OCI-LY7 (cell line): ENCODE measurements at regions not wholly inside any gene's neighbourhood (a gene's known extent, or its start where the extent isn't known, plus 50 kb on each side); places are given as distances from the start of the nearest gene placed in this dataset.

Experiments
- BruUV-seq: library from RNA; stranded (reverse); fragments of 400-500 nt; replicated peaks from 2 replicates; lab custom pipeline; 2021; lab: Mats Ljungman, UMichigan
- CTCF ChIA-PET: fragments of 300-600 bp; sonication (Branson Sonifier 250); formaldehyde crosslinking; loops from one replicate; lab custom pipeline; 2022; ENCODE audit warnings: antibody characterized with exemption; ENCODE audit not compliant: unreplicated experiment; lab: Charles Lee
- POLR2A ChIA-PET: fragments of 300-600 bp; sonication (Branson Sonifier 250); formaldehyde crosslinking; loops from one replicate; lab custom pipeline; 2022; ENCODE audit warnings: antibody characterized with exemption; lab: Charles Lee
- DNase-seq: peaks from one replicate; pipeline ENCODE4 v3.0.0-alpha.2; 2015; ENCODE audit warnings: low spot score
- H2AFZ ChIP-seq: fragments of 200-600 bp; sonication (generic), shearing (Covaris generic); 2 replicates; pipeline ENCODE4 v1.6.1; 2014; ENCODE audit warnings: mild to moderate bottlenecking, antibody characterized with exemption, low read length, moderate library complexity
- H3K27ac ChIP-seq: fragments of 200-600 bp; sonication (generic); 2 replicates; pipeline ENCODE4 v1.5.1; 2014; ENCODE audit warnings: mixed run types, low read depth, mild to moderate bottlenecking, moderate library complexity, low read length, inconsistent platforms; ENCODE audit not compliant: poor library complexity, severe bottlenecking
- H3K36me3 ChIP-seq: fragments of 200-600 bp; sonication (generic); 2 replicates; pipeline ENCODE4 v1.6.1; 2014; ENCODE audit warnings: mild to moderate bottlenecking, antibody characterized with exemption, low read length, moderate library complexity, mixed read lengths; ENCODE audit not compliant: insufficient read depth
- H3K4me1 ChIP-seq: fragments of 200-600 bp; sonication (generic); 2 replicates; pipeline ENCODE4 v1.5.1; 2014; ENCODE audit warnings: mild to moderate bottlenecking, low read length; ENCODE audit not compliant: insufficient read depth, poor library complexity, severe bottlenecking
- H3K4me2 ChIP-seq: fragments of 200-600 bp; sonication (generic); 2 replicates; pipeline ENCODE4 v1.6.1; 2014; ENCODE audit warnings: mild to moderate bottlenecking, low read length
- H3K4me3 ChIP-seq: fragments of 200-600 bp; sonication (generic); 2 replicates; pipeline ENCODE4 v1.5.1; 2014; ENCODE audit warnings: mild to moderate bottlenecking, low read depth, low read length; ENCODE audit not compliant: poor library complexity, severe bottlenecking
- H3K79me2 ChIP-seq: fragments of 200-600 bp; sonication (generic); 2 replicates; pipeline ENCODE4 v1.6.1; 2016; ENCODE audit warnings: low read depth, mild to moderate bottlenecking, low read length, moderate library complexity, mixed read lengths; ENCODE audit not compliant: insufficient read depth
- H3K9me2 ChIP-seq: fragments of 200-600 bp; sonication (generic); 2 replicates; pipeline ENCODE4 v1.6.1; 2016; ENCODE audit warnings: mild to moderate bottlenecking, low read length, mixed read lengths; ENCODE audit not compliant: insufficient read depth
- H3K9me3 ChIP-seq: fragments of 200-600 bp; sonication (generic); 2 replicates; pipeline ENCODE4 v1.6.1; 2014; ENCODE audit warnings: mild to moderate bottlenecking, mixed run types, low read length, mixed read lengths
- H4K20me1 ChIP-seq: fragments of 200-600 bp; sonication (generic); 2 replicates; pipeline ENCODE4 v1.6.1; 2014; ENCODE audit warnings: mild to moderate bottlenecking, antibody characterized with exemption, low read length, moderate library complexity, mixed read lengths; ENCODE audit not compliant: insufficient read depth
- CTCF ChIP-seq: fragments of 200-600 bp; sonication (generic); conservative IDR thresholded peaks from 2 replicates; pipeline ENCODE4 v1.5.1; 2014; ENCODE audit warnings: mild to moderate bottlenecking, antibody characterized with exemption, low read length, moderate library complexity, mixed read lengths
- EZH2phosphoT487 ChIP-seq: fragments of 200-600 bp; sonication (generic); IDR thresholded peaks from 2 replicates; pipeline ENCODE4 v1.6.1; 2018; ENCODE audit warnings: low read depth, borderline replicate concordance, mild to moderate bottlenecking, mixed run types, antibody characterized with exemption, low read length, moderate library complexity, mixed read lengths
- intact Hi-C: fragments of 100-400 bp; cut with micrococcal nuclease; formaldehyde crosslinking; loops from one replicate; pipeline ENCODE4 v1.10.0; 2022; ENCODE audit not compliant: unreplicated experiment

- H3K27ac ChIP-seq: no peak overlapping the region
- H3K4me2 ChIP-seq: no peak overlapping the region
- intact Hi-C loops: no loop called here
- H4K20me1 ChIP-seq: no peaks in the 10 kb centered on the region
- H3K4me1 ChIP-seq: no peaks in the 10 kb centered on the region
- H3K9me3 ChIP-seq: peaks cover 8% of the 10 kb centered on the region
- ChIA-PET CTCF (no interaction called here), POLR2A (no interaction called here)
- H3K36me3 ChIP-seq: no peaks in the 10 kb centered on the region
- no peak overlapping the region for H3K4me3 ChIP-seq
- H3K9me2 ChIP-seq: no peaks in the 10 kb centered on the region
- no peak overlapping the region for H2AFZ ChIP-seq
- H3K79me2 ChIP-seq: no peaks in the 10 kb centered on the region
- no peak for TF ChIP-seq CTCF
- TF ChIP-seq EZH2phosphoT487: no peak
- no peak for DNase-seq
- BruUV-seq: no TSS peak
Observed at GRCh38 chr14:61866932-61867920, 105.0 kb downstream of the SNAPC1 start.

GRCh38 chr14:61868846-61869245 is 106.6 kb downstream of the SNAPC1 start:
- ChIA-PET POLR2A (no interaction called here), CTCF (no interaction called here)
- intact Hi-C loops: no loop called here

More at GRCh38 chr14:61868846-61869245, 106.6 kb downstream of the SNAPC1 start:
- no peak for DNase-seq
- Histone ChIP-seq H3K4me3 (no peak overlapping the region), H3K9me2 (no peaks in the 10 kb centered on the region), H3K79me2 (no peaks in the 10 kb centered on the region), H2AFZ (no peak overlapping the region), H3K4me2 (no peak overlapping the region), H3K4me1 (no peaks in the 10 kb centered on the region), H3K9me3 (peaks cover 8% of the 10 kb centered on the region), H3K36me3 (no peaks in the 10 kb centered on the region), H4K20me1 (no peaks in the 10 kb centered on the region), H3K27ac (no peak overlapping the region)
- BruUV-seq: no TSS peak
- TF ChIP-seq CTCF (no peak), EZH2phosphoT487 (no peak)
